ENCODE measurements at regions not wholly inside any gene's neighbourhood (a gene's known extent, or its start where the extent isn't known, plus 50 kb on each side); places are given as distances from the start of the nearest gene placed in this dataset.

GRCh38 chr4:18421519-18421918 lies 400.0 kb upstream of the LCORL start:
- TF ChIP-seq CTCF (IDR thresholded peaks at IDR 0.05), result no peak
- no peak for TF ChIP-seq EP300 (IDR thresholded peaks at IDR 0.05)
